ENCODE measurements at regions not wholly inside any gene's neighbourhood (a gene's known extent, or its start where the extent isn't known, plus 50 kb on each side); places are given as distances from the start of the nearest gene placed in this dataset.

- TF ChIP-seq CTCF (conservative IDR thresholded peaks at IDR 0.05; ENCODE audit: low read depth, low read length) (no peak), EZH2 (IDR thresholded peaks at IDR 0.05; ENCODE audit: borderline replicate concordance, low read depth, low read length, poor library complexity, severe bottlenecking) (no peak)
These were observed 208.0 kb upstream of the UBL3 start for GRCh38 chr13:30058429-30058828.
